Lung microvascular endothelial cell (primary cell): ENCODE measurements at regions not wholly inside any gene's neighbourhood (a gene's known extent, or its start where the extent isn't known, plus 50 kb on each side); places are given as distances from the start of the nearest gene placed in this dataset.

ENCODE experiments used
- DNase-seq, 2 donors: peaks; one replicate each; pipeline versions ENCODE4 v3.0.0 to v3.0.0-alpha.2; 2010; ENCODE audit warnings: low read depth in 2 of 2

DNA sequence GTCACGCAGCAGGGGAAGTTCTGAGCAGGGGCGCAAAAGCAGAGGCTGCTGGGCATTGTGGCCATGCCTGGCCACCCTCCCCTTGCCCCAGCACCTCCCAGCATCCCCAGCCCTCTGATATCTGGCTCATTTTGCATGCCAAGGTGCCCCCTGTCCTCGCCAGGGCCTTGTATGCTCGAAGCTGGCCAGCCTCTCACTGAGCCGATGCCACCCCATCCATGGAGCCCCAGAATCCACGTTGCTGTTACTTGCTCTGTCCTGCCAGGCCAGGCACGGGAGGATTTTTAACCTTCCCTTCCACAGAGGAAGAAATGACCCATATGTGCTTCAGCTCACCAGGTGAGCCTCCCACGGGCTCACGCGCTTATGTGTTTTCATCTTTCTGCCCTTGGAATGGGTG, 413.4 kb downstream of the BCL11B start:
- DNase-seq = no peak

DNA sequence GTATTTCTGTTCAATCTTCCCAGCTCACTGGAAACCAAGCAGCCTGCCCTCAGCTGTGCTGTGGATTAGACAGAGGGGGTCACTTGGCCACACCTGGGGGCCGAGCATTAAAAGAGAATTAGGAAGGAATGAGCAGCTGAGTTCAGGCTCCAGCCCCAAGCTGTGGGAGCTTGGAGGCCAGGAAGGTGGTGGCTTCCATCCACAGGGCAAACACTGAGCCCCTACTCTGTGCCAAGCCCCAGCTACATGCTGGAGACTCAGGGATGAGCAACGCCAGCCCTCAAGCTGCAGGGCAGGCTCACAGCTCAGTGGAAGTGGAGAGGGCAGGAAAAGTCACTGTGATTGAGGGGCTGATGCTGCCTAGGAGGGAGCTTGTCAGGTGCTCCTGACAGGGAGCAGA, 412.7 kb downstream of the BCL11B start:
- no peak for DNase-seq

DNA sequence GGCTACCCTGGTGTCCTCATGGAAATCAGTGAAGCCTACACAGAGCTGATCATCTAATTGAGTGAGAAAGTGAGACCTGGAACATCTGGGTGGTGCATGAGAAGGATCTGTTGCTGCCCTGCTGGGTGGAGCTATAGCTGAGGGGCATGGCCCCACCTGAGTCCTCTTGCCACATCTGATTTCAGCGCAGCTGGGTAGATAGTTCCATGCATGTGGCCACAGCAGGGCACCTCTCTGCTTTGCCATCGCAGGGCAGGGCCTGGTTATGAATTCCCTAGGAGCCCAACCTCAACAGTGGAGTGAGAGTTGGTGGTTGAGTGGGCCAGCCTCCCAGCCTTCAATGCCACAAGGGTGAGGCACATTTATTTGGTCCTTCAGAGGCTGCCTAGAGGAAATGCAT, 407.8 kb downstream of the BCL11B start:
- no peak for DNase-seq

DNA sequence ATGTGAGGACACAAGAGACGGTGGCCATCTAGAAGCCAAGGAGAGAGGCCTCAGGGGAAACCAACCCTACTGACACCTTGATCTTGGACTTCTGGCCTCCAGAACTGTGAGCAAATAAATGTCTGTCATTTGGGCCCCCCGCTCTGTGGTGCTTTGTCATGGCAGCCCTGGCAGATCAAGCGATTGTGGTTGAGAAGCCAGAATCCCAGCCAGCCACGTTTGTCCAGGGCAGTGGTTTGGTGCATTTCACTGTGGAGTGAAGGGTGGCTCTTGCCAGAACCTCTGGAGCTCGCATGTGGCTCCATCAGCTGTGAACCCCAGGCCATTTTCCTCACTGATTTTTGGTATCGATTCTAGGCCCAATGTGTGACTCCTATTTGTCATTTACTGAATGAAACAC, 404.9 kb downstream of the BCL11B start:
- no peak for DNase-seq

DNA sequence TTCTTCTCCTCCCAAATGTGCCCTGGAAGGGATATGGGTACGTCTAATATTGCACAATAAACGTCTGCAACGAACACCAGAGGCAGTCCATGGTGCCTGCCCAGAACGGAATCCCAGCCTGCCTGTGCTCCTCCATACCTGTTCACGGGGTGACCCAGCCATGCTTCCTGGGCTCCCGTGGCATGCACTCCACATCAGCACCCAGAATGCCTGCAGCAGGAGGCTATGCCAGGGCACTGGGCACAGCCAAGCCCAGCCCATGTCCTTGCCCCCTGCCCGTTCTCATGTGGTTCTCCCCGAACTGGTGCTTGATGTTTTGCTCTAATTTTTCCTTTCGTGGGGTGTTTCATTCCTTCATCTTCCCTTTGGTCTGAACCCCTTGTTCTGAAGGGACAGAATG, 404.3 kb downstream of the BCL11B start:
- no peak for DNase-seq

DNA sequence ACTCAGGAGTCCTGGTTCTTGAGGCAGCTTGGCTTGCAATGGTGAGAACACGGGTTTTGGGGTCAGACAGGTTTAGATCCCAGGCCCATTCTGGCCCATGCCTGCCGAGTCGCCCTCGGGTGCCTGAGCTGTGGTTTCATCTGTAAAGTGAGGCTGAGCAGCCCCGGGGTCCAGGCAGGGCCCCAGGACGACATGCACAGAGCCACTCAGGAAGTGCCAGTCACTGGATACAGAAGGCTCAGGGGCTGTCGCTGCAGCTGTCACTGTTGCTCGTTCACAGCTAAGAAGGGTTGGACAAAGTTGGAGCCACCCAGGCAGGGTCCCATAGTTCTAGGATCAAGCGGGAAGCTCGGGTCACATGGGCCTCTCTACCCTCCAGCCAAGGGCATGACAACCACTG, 403.1 kb downstream of the BCL11B start:
- no peak for DNase-seq

DNA sequence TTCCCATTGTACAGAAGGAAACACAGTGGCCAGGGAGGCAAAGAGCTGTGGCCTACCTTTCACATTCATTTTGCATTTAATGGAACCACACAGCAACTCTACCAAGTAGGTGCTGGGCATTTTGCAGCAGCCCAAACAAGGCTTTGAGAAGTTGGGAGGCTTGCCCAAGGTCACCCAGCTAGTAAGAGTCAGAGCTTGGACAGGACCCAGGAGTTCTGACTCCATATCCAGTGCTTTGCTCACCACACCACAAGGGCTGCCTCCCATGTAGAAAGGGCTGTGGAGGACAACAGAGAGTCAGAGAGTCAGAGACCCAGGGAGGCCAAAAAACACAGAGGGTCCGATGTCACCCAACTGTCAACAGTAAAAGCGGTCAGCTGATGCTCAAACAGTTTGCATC, 400.2 kb downstream of the BCL11B start:
- DNase-seq = no peak

DNA sequence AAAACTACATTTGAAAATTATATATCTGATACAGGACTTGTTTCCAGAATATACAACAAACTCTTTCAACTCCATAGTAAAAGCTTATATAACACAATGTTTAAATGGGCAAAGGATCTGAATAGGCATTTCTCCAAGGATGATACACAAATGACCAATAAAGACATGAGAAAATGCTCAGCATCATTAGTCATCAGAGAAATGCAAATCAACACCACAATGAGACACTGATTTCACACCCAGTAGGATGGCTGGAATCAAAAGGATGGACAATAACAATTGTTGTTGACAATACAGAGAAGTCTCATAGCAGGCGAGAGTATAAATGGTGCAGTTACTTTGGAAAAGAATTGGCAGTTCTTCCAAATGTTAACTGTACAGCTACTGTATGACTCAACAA, 394.9 kb downstream of the BCL11B start:
- no peak for DNase-seq

DNA sequence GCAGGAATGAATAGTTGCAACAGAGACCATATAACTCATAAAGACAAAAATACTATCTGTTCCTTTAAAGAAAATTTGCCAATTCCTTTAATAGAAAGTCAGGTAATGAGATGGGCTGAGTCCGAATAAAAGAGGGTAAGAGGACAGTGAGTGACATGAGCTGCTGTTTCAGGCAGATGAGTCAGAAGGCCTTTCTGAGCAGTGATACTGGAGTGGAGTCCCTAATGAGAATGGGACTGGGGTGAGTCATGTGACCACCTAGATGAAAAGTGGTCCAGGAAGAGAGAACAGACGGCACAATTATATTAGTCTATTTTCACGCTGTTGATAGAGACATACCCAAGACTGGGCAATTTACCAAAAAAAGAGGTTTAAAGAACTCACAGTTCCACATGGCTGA, 393.7 kb downstream of the BCL11B start:
- no peak for DNase-seq

DNA sequence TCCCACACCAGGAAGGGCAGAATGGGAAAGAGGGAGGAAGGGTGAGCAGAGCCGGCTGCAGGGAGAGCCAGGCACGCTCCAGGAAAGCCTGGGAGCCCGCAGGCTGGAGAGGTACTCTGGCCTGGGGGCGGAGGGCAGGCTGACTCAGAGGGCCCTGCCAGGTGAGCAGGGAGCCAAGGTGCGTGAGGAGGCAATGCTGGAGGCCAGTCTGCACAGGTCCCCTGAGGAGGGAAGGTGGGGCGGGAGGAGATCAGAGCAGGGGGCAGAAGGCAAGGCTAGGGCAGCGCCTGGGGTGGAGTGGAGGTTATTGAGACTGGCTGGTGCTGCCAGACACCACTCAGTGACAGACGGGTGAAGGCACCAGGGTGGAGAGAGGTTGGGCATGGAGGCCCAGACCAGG, 385.0 kb downstream of the BCL11B start:
- DNase-seq = no peak

DNA sequence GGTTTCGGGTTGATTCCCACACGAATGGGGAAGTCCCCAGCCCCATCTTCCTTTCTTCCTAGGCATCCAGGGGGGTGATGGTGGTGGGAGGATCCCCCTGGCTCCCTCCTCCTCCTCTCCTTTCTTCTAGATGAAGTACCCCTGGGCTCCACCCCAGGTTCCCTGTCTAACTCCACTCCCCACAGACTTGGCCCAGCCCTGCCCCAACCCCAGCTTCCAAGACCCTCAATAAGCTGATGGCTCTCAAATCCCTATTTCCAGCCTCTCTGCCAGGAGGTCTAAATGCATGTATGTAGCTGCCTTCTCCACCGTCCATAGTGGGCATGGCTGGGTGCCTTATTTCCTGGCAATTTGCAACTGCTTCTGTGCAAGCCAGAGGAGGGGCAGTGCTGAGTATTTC, 383.7 kb downstream of the BCL11B start:
- no peak for DNase-seq

DNA sequence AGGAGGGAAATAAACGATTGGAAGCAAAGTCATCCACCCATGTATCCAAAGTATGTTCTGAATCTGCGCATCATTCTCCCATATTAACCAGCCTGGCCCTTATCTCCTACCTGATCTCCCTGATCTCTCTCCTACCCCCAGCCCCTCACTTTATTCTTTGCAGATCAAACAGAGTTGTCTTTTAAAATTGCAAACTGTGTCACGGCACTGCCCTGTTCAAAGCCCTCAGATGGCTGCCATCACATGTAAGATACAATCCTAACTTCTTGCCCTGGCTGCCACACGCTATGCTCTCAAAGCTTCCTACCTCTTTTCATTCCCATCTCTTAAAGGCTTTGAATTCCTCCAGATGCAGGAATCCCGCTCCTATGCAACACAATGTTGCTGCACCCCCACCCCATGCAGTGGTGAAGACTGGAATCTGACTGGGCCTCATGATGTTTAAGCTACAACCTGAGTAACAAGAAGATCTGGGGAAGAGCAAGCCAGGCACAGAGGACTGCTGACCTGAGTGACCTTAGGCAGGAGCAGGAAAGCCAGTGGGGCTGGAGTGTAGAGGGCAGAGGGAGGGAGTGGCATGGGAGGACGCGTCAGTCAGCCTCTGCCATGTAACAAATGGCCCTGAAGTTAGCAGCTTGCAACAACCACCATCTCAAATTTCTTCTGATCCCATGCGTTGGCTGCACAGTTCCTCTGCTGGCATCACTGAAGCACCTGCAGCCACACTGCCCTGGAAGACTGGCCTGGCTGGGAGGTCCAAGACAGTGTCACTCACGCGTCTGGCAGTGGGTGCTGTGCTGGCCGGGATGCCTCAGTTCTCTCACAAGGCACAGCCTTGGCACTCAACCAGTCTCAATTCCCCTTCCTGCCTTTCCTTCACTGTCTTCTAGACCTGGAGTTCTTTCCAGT, 382.8 kb downstream of the BCL11B start:
- no peak for DNase-seq

DNA sequence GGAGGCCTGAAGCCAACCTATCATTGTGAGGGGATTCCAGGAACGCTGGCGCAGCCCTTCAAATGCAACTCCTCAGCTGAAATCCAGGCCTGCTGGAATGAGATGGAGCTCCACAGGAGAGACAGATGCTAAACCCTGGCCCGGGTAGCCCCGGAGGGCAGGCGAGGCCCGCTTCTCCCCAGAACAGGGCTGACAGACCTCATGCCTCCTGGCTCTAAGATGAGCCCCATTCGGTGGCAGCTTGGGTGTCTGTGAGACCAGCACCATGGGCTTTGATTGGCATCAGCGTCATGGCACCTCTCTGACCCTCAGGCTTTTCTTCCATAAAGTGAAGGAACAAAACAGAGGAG, 382.2 kb downstream of the BCL11B start:
- no peak for DNase-seq

DNA sequence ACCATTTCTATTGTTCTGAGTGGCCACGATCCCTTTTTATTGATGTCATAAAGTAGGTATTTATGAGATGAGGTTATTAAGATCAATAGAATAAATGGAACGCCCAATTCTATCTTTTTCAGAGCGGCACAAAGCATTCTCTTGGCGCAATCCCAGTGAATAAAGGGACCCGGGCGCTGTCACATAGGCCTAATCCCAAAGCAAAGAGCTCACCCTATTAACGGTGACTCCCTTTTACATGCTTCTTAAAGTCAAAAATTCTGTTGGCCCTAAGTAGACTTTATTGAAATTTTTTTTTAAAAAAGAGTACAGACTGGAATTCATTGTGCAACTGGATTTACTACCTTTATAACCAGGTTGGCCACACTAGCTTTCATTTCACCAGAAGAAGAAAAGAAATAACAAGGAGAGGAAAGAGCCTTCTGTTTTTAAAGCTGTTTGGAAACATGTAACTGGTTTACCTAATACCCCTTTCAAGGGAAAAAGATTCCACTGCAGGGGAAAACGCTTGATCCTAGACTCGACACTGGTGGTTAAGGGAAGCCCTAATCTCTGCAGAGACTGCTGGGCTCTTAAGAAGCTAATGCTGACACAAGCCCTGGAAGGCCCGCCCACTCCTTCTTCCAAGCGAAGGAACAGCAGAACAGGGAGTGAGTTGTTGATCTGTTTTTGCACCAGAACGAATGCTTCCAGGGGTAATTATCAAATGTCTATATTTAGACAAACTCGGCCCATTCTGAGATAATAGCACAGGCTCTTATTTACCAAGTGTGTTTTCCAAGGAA, 381.2 kb downstream of the BCL11B start:
- DNase-seq = no peak

DNA sequence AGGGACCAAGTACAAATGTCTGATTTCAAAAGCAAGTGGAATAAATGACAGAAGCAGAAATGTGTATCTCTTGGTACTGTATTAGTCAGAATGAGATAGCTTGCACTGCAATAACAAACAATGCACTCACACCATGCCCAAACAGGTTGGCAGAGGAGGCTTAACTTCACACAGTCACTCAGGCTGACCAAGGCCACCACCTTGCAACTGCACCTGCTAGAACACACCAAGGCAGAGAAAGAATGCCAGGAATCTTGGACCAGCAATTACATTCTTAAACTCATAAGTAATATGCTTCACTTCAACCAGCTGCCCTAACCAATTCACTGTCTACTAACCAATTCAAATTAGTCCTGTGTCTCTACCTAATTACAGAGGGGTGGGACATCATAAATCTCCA, 378.3 kb downstream of the BCL11B start:
- no peak for DNase-seq

DNA sequence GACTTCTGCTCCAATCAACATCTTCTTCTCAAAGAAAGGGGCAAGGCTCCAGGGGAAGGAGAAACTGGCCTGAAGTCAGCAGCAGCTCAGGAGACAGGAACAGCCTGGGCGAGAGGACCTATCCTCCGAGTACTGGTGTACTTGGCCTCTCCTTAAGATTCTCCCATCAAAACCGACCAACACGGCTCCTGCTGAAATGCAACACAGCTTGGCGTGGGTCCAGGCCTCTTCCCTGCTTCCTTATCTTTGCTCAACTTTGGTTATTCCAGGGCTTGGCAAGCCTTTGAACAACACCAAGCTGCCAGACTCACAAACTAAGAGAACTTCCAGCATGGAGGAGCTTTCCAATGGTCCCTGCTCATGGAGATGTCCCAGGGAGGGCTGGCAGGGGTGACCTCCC, 377.4 kb downstream of the BCL11B start:
- no peak for DNase-seq

DNA sequence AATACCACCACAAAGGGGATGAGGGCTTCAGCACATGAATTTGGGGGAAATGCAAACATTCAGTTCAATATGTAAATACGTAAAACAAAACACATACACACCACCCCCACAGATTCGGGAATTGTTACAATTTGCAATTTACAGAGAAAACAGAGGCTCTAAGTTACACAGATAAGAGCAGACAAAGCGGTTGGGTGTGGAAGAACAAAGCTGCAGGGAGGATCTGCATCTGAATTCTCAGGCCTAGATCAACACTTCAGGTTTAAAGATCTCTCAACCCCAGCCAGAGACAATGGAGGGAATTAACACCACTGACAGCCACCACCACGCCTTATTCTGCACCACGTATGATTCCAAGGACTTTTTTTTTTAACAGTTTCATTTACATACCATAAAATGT, 375.5 kb downstream of the BCL11B start:
- no peak for DNase-seq

DNA sequence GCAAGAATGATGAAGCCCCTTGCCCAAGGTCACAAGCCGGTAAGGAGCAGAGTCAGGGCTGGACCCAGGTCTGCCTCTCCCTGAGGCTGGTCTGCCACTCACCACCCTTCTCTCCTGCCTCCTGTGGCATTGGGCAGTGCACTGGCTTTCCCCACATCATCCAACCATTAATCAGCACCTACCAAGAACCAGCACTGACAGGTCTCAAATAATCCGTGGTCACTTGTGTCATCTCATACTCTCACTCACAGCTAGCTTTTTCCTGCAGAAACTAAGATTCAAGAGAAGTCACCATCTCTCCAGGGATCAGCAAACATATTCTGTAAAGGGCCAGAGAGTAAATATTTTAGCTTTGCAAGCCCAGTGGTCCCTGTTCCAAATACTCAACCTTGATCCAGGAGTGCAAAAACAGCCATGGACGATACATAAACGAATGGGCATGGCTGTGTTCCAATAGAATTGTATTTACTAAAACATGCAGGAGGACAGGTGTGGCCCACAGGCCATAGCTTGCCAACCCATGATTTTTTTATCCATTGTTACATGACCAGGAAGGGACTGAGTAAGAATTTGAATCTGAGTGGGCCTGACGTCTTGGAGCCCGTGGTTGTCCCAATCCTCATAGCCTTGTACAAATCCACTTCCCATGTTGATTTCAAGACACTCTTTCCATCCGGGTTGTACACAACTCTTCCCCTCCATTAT, 374.2 kb downstream of the BCL11B start:
- DNase-seq = no peak

DNA sequence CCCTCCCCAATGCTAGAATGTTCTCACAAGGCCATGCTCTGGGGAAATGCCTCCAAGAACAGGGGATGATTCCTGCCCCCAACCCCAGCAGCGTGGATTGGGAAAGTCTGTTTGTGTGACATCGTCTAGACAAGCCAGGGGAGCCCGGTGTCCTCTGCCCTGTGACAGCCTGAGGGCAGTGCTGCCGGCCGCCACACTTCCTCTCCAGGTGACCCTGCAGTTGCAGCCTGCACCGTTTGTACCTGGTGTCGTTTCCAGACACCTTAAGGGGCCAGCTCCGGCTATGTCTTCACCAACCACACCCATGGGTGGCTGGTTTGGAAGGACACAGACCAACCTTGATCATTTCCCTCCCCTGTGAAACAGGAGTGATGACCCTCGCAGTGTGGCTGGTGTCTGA, 372.6 kb downstream of the BCL11B start:
- DNase-seq = no peak

DNA sequence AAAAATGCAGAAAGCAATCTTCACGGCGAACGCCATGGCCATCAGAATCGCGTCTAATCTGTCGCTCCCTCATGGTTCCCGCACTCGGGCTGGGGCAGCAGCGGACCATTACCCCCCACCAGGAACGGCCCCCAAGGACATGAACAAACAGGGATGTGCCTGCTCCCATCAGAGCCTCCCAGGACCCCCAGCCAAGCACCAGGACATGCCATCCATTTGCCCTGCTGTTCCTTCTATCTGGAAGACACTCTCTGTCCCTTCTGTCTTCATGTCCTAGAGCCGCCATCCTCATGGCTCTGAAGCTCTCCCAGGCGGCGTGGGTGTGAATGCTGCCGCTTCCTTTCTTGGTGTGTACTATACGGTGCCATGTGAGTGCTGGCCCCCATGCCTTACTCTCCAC, 371.8 kb downstream of the BCL11B start:
- no peak for DNase-seq

DNA sequence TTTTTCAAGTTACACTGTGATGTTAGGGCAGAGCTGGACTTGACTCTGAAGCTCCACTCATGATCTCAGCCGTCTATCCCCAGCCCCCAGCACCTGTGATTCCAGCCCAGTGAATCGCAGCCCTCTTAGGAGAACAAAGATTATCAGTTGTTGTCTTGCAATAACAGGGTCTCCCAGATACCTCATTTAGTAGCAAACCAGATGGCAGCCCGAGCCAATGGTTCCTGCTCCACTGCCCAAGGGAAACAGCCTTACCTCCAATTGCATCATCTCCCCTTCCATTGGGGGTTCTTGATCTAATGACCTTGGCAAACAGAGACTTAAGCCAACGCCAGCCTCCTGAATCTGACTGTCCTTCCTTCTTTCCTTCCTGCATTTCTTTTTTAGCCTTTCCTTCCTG, 371.2 kb downstream of the BCL11B start:
- no peak for DNase-seq

DNA sequence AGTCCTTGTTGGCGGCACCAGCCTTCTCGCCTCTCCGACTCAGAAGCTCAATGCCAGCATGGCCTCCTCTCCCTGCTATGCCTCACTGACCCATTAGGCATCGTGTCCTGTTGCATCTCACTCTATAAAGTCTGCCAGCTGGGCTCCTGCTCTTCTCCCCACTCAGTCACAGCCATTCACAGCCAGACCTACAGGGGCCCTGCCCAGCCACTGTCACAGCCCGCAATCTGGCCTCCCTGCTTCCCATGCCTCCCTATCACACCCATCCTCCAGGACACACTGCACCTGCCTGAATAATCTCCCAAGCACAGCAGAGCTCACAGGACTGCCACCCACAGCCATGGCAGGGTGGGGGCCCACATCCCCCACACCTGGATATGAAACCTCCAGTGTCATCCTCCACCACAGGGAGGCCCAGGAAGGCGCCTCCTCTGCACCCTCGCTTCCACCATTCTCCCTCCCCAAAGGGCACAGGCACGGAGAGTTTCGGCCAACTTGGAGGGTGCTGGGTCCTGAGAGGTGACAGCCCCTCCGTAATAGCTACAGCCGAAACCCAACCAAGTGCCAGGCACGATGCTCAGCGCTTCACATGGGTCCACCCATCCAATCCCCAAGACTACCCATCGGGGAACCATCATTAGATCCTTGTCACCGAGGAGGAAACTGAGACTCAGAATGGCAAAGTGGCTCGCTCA, 370.3 kb downstream of the BCL11B start:
- DNase-seq = no peak
